IPS DF 6.9 (cell line): ENCODE measurements at regions not wholly inside any gene's neighbourhood (a gene's known extent, or its start where the extent isn't known, plus 50 kb on each side); places are given as distances from the start of the nearest gene placed in this dataset.

Experiments used
- DNase-seq: peaks from one replicate; pipeline ENCODE4 v3.0.0-alpha.2; 2013; ENCODE audit warnings: low read depth, low spot score
- H3K27ac ChIP-seq: one replicate; pipeline ENCODE4 v1.5.1; 2013; ENCODE audit warnings: low read length, control low read depth
- H3K27me3 ChIP-seq: 2 replicates; pipeline ENCODE4 v1.6.1; 2013; ENCODE audit warnings: mild to moderate bottlenecking, low read length; ENCODE audit not compliant: control insufficient read depth, insufficient read depth
- H3K36me3 ChIP-seq: 2 replicates; pipeline ENCODE4 v1.6.1; 2013; ENCODE audit warnings: low read length; ENCODE audit not compliant: control insufficient read depth, insufficient read depth
- H3K4me1 ChIP-seq: 2 replicates; pipeline ENCODE4 v1.6.1; 2013; ENCODE audit warnings: low read length; ENCODE audit not compliant: control insufficient read depth, insufficient read depth
- H3K4me3 ChIP-seq: 2 replicates; pipeline ENCODE4 v1.5.1; 2013; ENCODE audit warnings: mild to moderate bottlenecking, low read length
- H3K9me3 ChIP-seq: 2 replicates; pipeline ENCODE4 v1.6.1; 2013; ENCODE audit warnings: low read length, inconsistent platforms; ENCODE audit not compliant: control insufficient read depth, insufficient read depth
- WGBS: extraction: QIAGEN DNeasy Blood & Tissue Kit; methylation state at CpG from one replicate; pipeline ENCODE4 v1.1.7; 2013; ENCODE audit warnings: mixed read lengths, missing lambda C conversion rate; ENCODE audit not compliant: insufficient read length, insufficient coverage; 5-methylcytosine and 5-hydroxymethylcytosine counted together

DNA sequence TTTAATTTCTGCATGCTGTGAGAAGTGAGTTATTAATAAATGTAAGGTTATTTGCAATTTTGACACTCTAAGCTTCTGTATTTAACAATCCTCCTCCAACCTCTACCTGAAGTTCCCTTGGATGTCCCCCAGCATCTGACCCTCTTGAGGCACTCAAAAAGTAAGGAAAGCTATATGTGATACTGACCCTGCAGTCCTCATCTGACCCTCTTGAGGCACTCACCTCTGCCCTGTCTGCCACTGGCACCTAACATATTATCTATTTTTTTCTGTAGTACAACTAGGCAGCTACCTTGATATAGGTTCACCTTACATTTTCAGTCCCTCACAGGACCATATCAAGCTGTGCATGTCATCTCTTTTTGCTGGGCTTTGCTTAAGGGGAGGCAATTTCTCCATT is 583.4 kb upstream of the PKDCC start:
- Histone ChIP-seq H3K36me3 (no peaks in the 10 kb centered on the region), H3K9me3 (no peaks in the 10 kb centered on the region), H3K4me1 (no peaks in the 10 kb centered on the region), H3K27me3 (no peaks in the 10 kb centered on the region), H3K4me3 (no peak overlapping the region), H3K27ac (no peak overlapping the region)
- no peak for DNase-seq

- Histone ChIP-seq H3K36me3 (no peaks in the 10 kb centered on the region), H3K9me3 (no peaks in the 10 kb centered on the region), H3K27me3 (no peaks in the 10 kb centered on the region), H3K4me3 (no peak overlapping the region), H3K4me1 (no peaks in the 10 kb centered on the region), H3K27ac (no peak overlapping the region)
- WGBS = no CpG with 5 or more reads among the region's 3 CpGs
- DNase-seq = no peak
Measured at GRCh38 chr2:41475959-41476358, 571.9 kb upstream of the PKDCC start.

DNA sequence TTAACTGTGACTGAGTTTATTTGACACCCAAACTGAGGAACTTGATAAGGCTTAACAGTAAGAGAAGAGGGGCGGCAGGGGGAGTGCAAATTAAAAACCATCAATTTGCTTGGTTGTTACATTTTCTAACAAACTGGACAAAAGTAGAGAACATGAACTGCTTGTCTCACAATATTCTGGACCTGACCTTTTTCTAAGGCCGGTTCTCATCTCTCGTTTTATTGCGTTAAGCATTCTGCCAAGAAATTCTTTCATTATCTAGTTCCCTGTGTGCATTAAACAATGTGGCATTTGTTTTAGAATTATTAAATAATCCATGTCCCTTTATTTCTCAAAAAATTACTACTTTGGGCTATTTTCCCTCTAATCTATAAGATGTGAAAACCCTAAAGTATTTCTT is 565.2 kb upstream of the PKDCC start:
- Histone ChIP-seq H3K36me3 (no peaks in the 10 kb centered on the region), H3K9me3 (no peaks in the 10 kb centered on the region), H3K27me3 (no peaks in the 10 kb centered on the region), H3K27ac (no peak overlapping the region), H3K4me1 (no peaks in the 10 kb centered on the region), H3K4me3 (no peak overlapping the region)
- WGBS = no CpG with 5 or more reads among the region's 4 CpGs
- no peak for DNase-seq

DNA sequence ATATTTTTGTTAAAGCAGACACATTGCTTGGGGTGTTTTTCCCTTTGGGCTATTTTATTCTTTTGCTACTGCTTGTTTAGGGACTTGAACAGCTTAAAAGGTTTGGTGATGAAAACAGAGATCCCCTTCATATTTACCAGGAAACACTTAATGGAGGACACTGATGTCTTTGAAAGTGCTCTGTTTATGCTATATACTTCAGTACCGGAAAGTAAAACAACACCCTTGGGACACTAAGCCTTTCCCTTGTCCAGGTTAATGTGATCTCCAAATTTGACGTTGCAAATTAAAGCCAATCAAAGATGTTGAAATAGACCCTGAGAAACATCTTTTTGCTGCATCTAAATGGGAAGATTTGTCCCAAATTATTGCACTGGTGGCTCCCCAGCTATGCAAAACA is 564.6 kb upstream of the PKDCC start:
- H3K4me3 ChIP-seq = no peak overlapping the region
- no peak for DNase-seq
- WGBS = no CpG with 5 or more reads among the region's 2 CpGs
- H3K27me3 ChIP-seq = no peaks in the 10 kb centered on the region
- no peak overlapping the region for H3K27ac ChIP-seq
- no peaks in the 10 kb centered on the region for H3K36me3 ChIP-seq
- no peaks in the 10 kb centered on the region for H3K9me3 ChIP-seq
- H3K4me1 ChIP-seq = no peaks in the 10 kb centered on the region

GRCh38 chr2:41483982-41484857 is 563.6 kb upstream of the PKDCC start:
- Histone ChIP-seq H3K9me3 (no peaks in the 10 kb centered on the region), H3K27ac (no peak overlapping the region), H3K36me3 (no peaks in the 10 kb centered on the region), H3K4me1 (no peaks in the 10 kb centered on the region), H3K4me3 (no peak overlapping the region), H3K27me3 (no peaks in the 10 kb centered on the region)
- WGBS = no CpG with 5 or more reads among the region's 7 CpGs
- DNase-seq = no peak

DNA sequence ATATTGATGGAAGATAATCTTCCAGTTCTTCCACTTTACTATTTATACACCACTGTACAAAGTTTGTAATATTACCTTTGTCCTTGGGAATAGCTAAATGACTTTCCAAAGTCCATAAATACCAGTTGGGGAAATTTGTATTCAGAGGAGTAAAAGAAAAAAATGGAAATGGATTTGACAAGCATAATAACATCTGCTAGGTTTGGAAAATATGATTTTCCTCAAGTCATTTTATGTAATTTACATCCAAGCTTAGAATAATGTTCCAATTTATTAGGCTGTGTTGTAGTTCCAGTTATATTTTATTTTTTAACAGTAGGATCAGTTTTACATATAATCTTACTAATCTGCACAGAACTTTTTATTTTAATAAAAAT is 563.0 kb upstream of the PKDCC start:
- Histone ChIP-seq H3K4me1 (no peaks in the 10 kb centered on the region), H3K4me3 (no peak overlapping the region), H3K9me3 (no peaks in the 10 kb centered on the region), H3K36me3 (no peaks in the 10 kb centered on the region), H3K27ac (no peak overlapping the region), H3K27me3 (no peaks in the 10 kb centered on the region)
- DNase-seq = no peak

- Histone ChIP-seq H3K36me3 (no peaks in the 10 kb centered on the region), H3K27me3 (no peaks in the 10 kb centered on the region), H3K9me3 (no peaks in the 10 kb centered on the region; the same call in 1 of the 2 replicates), H3K4me1 (no peaks in the 10 kb centered on the region), H3K4me3 (no peak overlapping the region), H3K27ac (no peak overlapping the region)
- DNase-seq = no peak
Measured at GRCh38 chr2:41486948-41487347, 560.9 kb upstream of the PKDCC start.

DNA sequence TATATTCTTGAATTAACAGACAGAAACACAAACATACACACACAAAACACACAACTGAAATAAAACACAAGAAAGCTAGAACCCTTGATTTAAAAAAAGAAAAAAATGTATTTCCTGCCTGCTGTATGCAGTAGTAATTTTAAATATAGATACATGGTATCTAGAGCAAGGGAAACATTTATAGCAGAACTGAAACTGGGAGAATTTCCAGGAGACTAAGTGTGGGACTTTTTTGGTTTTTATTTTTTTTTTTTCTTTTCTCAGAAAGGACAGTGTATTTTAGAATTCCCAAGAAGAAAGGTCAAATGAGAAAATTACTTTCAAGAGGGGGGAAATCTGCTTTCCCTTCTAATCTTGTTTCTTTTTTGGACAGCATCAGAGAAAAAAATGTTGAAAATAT is 558.9 kb upstream of the PKDCC start:
- Histone ChIP-seq H3K4me3 (no peak overlapping the region), H3K27me3 (no peaks in the 10 kb centered on the region), H3K27ac (no peak overlapping the region), H3K9me3 (no peaks in the 10 kb centered on the region; the same call in 1 of the 2 replicates), H3K4me1 (no peaks in the 10 kb centered on the region), H3K36me3 (no peaks in the 10 kb centered on the region)
- DNase-seq = no peak

GRCh38 chr2:41489638-41490037 is 558.2 kb upstream of the PKDCC start:
- Histone ChIP-seq H3K36me3 (no peaks in the 10 kb centered on the region), H3K9me3 (no peaks in the 10 kb centered on the region; the same call in 1 of the 2 replicates), H3K27ac (no peak overlapping the region), H3K4me1 (no peaks in the 10 kb centered on the region), H3K4me3 (no peak overlapping the region), H3K27me3 (no peaks in the 10 kb centered on the region)
- no peak for DNase-seq

DNA sequence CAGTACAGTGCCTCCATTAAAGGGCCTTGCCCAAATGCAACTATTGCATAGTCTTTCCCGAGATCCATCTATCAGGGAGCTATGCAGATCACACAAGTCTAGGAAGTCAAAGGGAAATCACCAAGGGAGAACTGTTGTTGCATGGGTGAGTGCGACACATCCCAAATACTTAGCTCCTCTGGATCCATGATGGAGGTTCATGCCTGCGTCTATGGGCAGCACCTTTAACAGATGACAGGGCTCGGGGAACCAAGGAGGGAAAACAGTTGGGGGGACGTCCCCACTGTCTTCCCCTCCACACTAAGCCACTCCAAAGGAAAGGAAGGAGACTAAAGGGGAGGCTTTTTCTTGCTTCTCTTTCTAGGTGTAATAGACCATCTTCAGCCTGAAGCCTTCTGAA is 552.8 kb upstream of the PKDCC start:
- Histone ChIP-seq H3K27me3 (no peaks in the 10 kb centered on the region), H3K4me3 (no peak overlapping the region), H3K9me3 (peaks cover 5% of the 10 kb centered on the region; the same call in 1 of the 2 replicates), H3K27ac (no peak overlapping the region), H3K4me1 (no peaks in the 10 kb centered on the region), H3K36me3 (no peaks in the 10 kb centered on the region)
- no peak for DNase-seq
- no CpG with 5 or more reads among the region's 5 CpGs for WGBS

GRCh38 chr2:41496908-41497307 is 550.9 kb upstream of the PKDCC start:
- Histone ChIP-seq H3K27me3 (no peaks in the 10 kb centered on the region), H3K36me3 (no peaks in the 10 kb centered on the region), H3K9me3 (peaks cover 5% of the 10 kb centered on the region; the same call in 1 of the 2 replicates), H3K4me1 (no peaks in the 10 kb centered on the region), H3K4me3 (no peak overlapping the region), H3K27ac (no peak overlapping the region)
- no CpG with 5 or more reads among the region's 3 CpGs for WGBS
- no peak for DNase-seq
